ENCODE measurements at regions not wholly inside any gene's neighbourhood (a gene's known extent, or its start where the extent isn't known, plus 50 kb on each side); places are given as distances from the start of the nearest gene placed in this dataset.

DNA sequence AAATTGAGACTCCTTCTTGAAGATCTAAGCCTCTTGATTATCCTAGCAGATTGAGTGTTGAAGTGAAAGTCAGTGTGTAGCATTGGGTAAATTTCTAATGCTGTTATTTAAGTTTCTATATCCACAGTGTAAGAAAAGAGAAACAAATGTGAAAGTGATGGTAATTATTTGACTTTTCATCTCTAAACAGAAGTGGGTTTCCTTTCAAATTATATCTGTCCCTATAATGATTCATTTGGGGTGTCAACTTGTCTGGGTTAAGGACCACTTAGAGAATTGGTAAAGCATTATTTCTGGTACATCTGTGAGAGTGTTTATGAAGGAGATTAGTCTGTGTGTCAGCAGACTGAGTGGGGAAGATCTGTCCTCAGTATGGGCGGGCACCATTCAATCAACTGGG lies 133.0 kb upstream of the HMCN1 start:
- Histone ChIP-seq H2BK15ac (replicated peaks; ENCODE audit: low read depth) (peak overlapping the region; percentile 11), H4K5ac (ENCODE audit: low read length) (no peak overlapping the region), H2BK120ac (ENCODE audit: low read depth, low read length) (no peak overlapping the region), H2BK5ac (ENCODE audit: low read length) (no peak overlapping the region), H3K79me1 (ENCODE audit: low read length) (no peaks in the 10 kb centered on the region), H3K4me3 (ENCODE audit: low read length) (no peak overlapping the region), H3K4ac (ENCODE audit: low read depth, low read length) (no peak overlapping the region), H3K23ac (ENCODE audit: low read length) (no peak overlapping the region), H3K56ac (ENCODE audit: low read length) (no peak overlapping the region), H3K36me3 (ENCODE audit: control insufficient read depth, insufficient read depth, low read length) (no peaks in the 10 kb centered on the region), H3K27ac (ENCODE audit: low read depth, low read length) (no peak overlapping the region), H3K4me2 (ENCODE audit: low read length) (no peak overlapping the region), H2AK5ac (ENCODE audit: low read length) (no peak overlapping the region), H3K9ac (ENCODE audit: low read length) (no peak overlapping the region), H3K27me3 (ENCODE audit: insufficient read depth, low read length, poor library complexity) (no peaks in the 10 kb centered on the region), H4K8ac (ENCODE audit: low read depth, low read length) (no peak overlapping the region), H3K4me1 (ENCODE audit: control insufficient read depth, low read depth, low read length) (no peaks in the 10 kb centered on the region), H3K18ac (ENCODE audit: low read length) (no peak overlapping the region), H3K79me2 (ENCODE audit: control insufficient read depth, insufficient read depth, low read length) (no peaks in the 10 kb centered on the region)
- no CpG with 5 or more reads among the region's 1 CpG for WGBS (ENCODE audit: extremely low coverage, insufficient coverage, low lambda C conversion rate)
- no peak for DNase-seq

DNA sequence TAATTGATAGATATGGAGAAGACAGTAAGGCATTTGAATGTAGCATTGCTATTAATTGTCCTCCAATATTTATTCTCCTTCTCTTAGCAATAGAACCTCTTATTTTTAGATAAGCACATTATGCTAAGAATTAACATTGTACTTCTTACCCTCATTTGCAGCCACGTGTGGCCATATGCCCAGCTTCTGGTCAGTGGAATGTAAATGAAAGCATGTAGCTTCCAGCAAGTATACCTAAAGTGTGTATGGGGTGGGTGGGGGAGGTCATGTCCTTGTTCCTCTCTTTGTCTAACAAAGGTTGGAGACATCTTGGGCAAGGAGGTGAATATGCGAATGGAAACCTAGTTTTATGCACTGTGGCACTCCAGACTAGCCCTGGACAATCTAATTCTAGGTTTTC lies 133.6 kb upstream of the HMCN1 start:
- WGBS (ENCODE audit: extremely low coverage, insufficient coverage, low lambda C conversion rate), result no CpG with 5 or more reads among the region's 2 CpGs
- H3K56ac ChIP-seq (ENCODE audit: low read length), result no peak overlapping the region

DNA sequence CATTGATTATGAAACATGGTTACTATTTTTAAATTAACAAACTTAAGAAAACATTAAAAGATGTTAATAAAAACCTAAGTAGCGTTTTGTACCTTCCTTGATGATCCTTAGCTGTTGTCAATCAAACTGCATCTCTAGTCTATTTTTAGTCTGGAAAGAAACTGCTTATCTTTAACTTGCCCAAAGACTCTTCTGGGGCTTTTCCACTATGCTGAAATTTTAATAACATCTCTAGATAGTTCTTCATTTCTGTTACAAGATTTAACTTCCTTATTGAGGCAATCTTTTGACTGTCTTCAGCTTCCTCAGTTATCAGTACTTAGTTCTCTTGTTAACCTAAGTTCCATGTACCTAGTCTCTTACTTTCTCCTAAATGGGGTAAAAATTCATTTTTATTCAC lies 135.9 kb upstream of the HMCN1 start:
- Histone ChIP-seq H3K27me3 (ENCODE audit: insufficient read depth, low read length, poor library complexity) (no peaks in the 10 kb centered on the region), H3K23ac (ENCODE audit: low read length) (no peak overlapping the region), H3K79me2 (ENCODE audit: control insufficient read depth, insufficient read depth, low read length) (no peaks in the 10 kb centered on the region), H3K79me1 (ENCODE audit: low read length) (no peaks in the 10 kb centered on the region), H4K8ac (ENCODE audit: low read depth, low read length) (no peak overlapping the region), H2BK120ac (ENCODE audit: low read depth, low read length) (no peak overlapping the region), H3K4me1 (ENCODE audit: control insufficient read depth, low read depth, low read length) (no peaks in the 10 kb centered on the region), H2BK5ac (ENCODE audit: low read length) (no peak overlapping the region), H3K4me2 (ENCODE audit: low read length) (no peak overlapping the region), H2AK5ac (ENCODE audit: low read length) (no peak overlapping the region), H3K36me3 (ENCODE audit: control insufficient read depth, insufficient read depth, low read length) (no peaks in the 10 kb centered on the region), H2BK15ac (replicated peaks; ENCODE audit: low read depth) (no peak overlapping the region), H3K56ac (ENCODE audit: low read length) (no peak overlapping the region), H3K18ac (ENCODE audit: low read length) (no peak overlapping the region), H3K4me3 (ENCODE audit: low read length) (no peak overlapping the region), H3K4ac (ENCODE audit: low read depth, low read length) (no peak overlapping the region), H3K27ac (ENCODE audit: low read depth, low read length) (no peak overlapping the region), H4K5ac (ENCODE audit: low read length) (no peak overlapping the region), H3K9ac (ENCODE audit: low read length) (no peak overlapping the region)
- DNase-seq, result no peak
- no CpG with 5 or more reads among the region's 1 CpG for WGBS (ENCODE audit: extremely low coverage, insufficient coverage, low lambda C conversion rate)

More for the DNA sequence above, 133.6 kb upstream of the HMCN1 start:
- H3K4me3 ChIP-seq (ENCODE audit: low read length), result no peak overlapping the region
- no peaks in the 10 kb centered on the region for H3K79me1 ChIP-seq (ENCODE audit: low read length)
- H3K36me3 ChIP-seq (ENCODE audit: control insufficient read depth, insufficient read depth, low read length), result no peaks in the 10 kb centered on the region
- no peak overlapping the region for H3K4ac ChIP-seq (ENCODE audit: low read depth, low read length)
- H4K5ac ChIP-seq (ENCODE audit: low read length), result no peak overlapping the region
- H2BK120ac ChIP-seq (ENCODE audit: low read depth, low read length), result no peak overlapping the region
- H3K4me2 ChIP-seq (ENCODE audit: low read length), result no peak overlapping the region
- H3K23ac ChIP-seq (ENCODE audit: low read length), result no peak overlapping the region
- no peak overlapping the region for H3K9ac ChIP-seq (ENCODE audit: low read length)
- no peaks in the 10 kb centered on the region for H3K79me2 ChIP-seq (ENCODE audit: control insufficient read depth, insufficient read depth, low read length)
- no peak overlapping the region for H3K18ac ChIP-seq (ENCODE audit: low read length)
- no peaks in the 10 kb centered on the region for H3K4me1 ChIP-seq (ENCODE audit: control insufficient read depth, low read depth, low read length)
- H3K27me3 ChIP-seq (ENCODE audit: insufficient read depth, low read length, poor library complexity), result no peaks in the 10 kb centered on the region
- H2BK15ac ChIP-seq (replicated peaks; ENCODE audit: low read depth), result no peak overlapping the region
- H4K8ac ChIP-seq (ENCODE audit: low read depth, low read length), result no peak overlapping the region
- H3K27ac ChIP-seq (ENCODE audit: low read depth, low read length), result no peak overlapping the region
- H2BK5ac ChIP-seq (ENCODE audit: low read length), result no peak overlapping the region
- DNase-seq, result no peak
- no peak overlapping the region for H2AK5ac ChIP-seq (ENCODE audit: low read length)

DNA sequence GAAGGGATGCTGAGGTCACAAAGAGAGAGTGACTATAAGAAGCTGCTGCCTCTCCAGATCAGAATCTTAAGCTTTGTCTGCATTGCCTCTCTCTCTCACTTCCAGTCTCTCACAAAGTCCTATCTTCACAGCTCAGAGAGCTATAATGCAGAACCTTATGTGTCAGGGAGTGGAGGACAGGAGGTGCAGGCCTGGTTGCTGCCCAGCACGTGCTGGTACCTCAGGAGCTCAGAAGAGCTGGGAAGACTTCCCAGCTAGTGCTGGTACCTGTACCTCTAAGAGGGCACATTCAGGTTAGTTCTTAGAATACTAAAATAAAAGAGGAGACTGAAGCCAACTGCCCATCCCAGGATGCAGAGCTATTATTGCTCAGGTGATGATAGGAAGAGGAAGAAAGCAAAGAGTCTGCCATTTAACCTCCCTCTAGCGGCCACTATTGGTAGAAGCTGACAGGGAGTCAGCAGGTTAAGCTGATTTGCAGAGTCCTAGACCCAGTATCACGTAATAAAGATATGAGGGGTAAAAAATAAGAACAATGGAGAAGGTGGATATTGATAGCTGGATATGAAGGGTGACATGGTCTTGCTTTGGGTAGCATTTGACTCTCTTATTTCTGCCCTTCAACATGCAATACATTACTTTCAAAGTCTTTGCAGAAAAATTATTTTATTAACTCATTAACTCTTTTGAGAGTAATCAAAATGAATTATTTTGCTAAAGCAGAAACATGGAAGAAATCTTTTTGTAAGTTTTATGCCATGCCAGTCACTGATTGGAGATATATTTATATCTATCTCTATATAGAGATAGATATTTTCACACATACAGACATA lies 138.1 kb upstream of the HMCN1 start:
- no peak overlapping the region for H2AK5ac ChIP-seq (ENCODE audit: low read length)
- peak; percentile 80 for DNase-seq
- no peaks in the 10 kb centered on the region for H3K4me1 ChIP-seq (ENCODE audit: control insufficient read depth, low read depth, low read length)

DNA sequence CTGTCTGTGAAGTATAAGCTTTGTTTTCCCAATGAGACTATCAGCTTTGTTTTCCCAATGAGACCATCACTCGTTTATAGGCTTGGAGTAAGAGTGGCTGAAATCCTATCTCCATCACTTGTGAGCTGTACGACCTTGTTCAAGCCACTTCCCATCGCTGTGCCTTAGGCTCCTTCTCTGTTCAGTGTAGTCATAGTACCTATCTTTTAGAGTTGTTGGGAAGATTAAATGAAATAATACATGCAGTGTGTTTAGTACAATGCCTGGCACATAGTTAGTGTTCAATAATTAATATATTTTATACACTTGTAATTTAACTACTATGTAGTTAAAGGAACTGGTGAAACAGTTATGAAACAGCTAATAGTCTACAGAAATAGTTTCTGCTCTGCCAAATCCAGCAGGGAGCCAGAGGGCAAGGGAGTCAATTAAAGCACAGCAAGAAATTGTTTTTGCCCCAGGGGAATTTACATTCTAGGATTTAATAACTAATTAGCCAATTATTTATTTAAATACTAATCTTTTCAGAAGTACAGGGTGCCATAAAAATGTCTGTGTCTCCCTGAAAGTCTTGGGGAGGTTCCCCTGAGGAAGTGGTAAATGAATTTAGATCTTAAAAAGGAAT lies 139.3 kb upstream of the HMCN1 start:
- Histone ChIP-seq H3K79me1 (ENCODE audit: low read length) (no peaks in the 10 kb centered on the region), H3K4me2 (ENCODE audit: low read length) (no peak overlapping the region), H3K23ac (ENCODE audit: low read length) (no peak overlapping the region), H3K56ac (ENCODE audit: low read length) (no peak overlapping the region), H2BK15ac (replicated peaks; ENCODE audit: low read depth) (no peak overlapping the region), H3K4me1 (ENCODE audit: control insufficient read depth, low read depth, low read length) (no peaks in the 10 kb centered on the region), H3K4me3 (ENCODE audit: low read length) (no peak overlapping the region), H4K8ac (ENCODE audit: low read depth, low read length) (no peak overlapping the region), H3K27me3 (ENCODE audit: insufficient read depth, low read length, poor library complexity) (no peaks in the 10 kb centered on the region), H3K18ac (ENCODE audit: low read length) (no peak overlapping the region), H2BK120ac (ENCODE audit: low read depth, low read length) (no peak overlapping the region), H3K4ac (ENCODE audit: low read depth, low read length) (no peak overlapping the region), H2BK5ac (ENCODE audit: low read length) (no peak overlapping the region), H3K36me3 (ENCODE audit: control insufficient read depth, insufficient read depth, low read length) (no peaks in the 10 kb centered on the region), H4K5ac (ENCODE audit: low read length) (no peak overlapping the region), H3K79me2 (ENCODE audit: control insufficient read depth, insufficient read depth, low read length) (no peaks in the 10 kb centered on the region), H3K27ac (ENCODE audit: low read depth, low read length) (no peak overlapping the region), H3K9ac (ENCODE audit: low read length) (no peak overlapping the region), H2AK5ac (ENCODE audit: low read length) (peak overlapping the region; percentile 88)
- no peak for DNase-seq
- WGBS (ENCODE audit: extremely low coverage, insufficient coverage, low lambda C conversion rate), result no CpG with 5 or more reads among the region's 3 CpGs

More for the DNA sequence above, 138.1 kb upstream of the HMCN1 start:
- Histone ChIP-seq H3K23ac (ENCODE audit: low read length) (no peak overlapping the region), H4K5ac (ENCODE audit: low read length) (no peak overlapping the region), H2BK15ac (replicated peaks; ENCODE audit: low read depth) (no peak overlapping the region), H3K79me2 (ENCODE audit: control insufficient read depth, insufficient read depth, low read length) (no peaks in the 10 kb centered on the region), H4K8ac (ENCODE audit: low read depth, low read length) (no peak overlapping the region), H3K4me2 (ENCODE audit: low read length) (no peak overlapping the region), H3K27me3 (ENCODE audit: insufficient read depth, low read length, poor library complexity) (no peaks in the 10 kb centered on the region), H3K56ac (ENCODE audit: low read length) (no peak overlapping the region), H3K18ac (ENCODE audit: low read length) (no peak overlapping the region), H3K79me1 (ENCODE audit: low read length) (no peaks in the 10 kb centered on the region), H2BK5ac (ENCODE audit: low read length) (no peak overlapping the region), H3K4ac (ENCODE audit: low read depth, low read length) (peak overlapping the region; percentile 1), H3K27ac (ENCODE audit: low read depth, low read length) (no peak overlapping the region), H3K9ac (ENCODE audit: low read length) (no peak overlapping the region), H3K36me3 (ENCODE audit: control insufficient read depth, insufficient read depth, low read length) (no peaks in the 10 kb centered on the region), H3K4me3 (ENCODE audit: low read length) (no peak overlapping the region), H2BK120ac (ENCODE audit: low read depth, low read length) (no peak overlapping the region)
- WGBS (ENCODE audit: extremely low coverage, insufficient coverage, low lambda C conversion rate), result no CpG with 5 or more reads among the region's 3 CpGs
